ENCODE measurements at regions not wholly inside any gene's neighbourhood (a gene's known extent, or its start where the extent isn't known, plus 50 kb on each side); places are given as distances from the start of the nearest gene placed in this dataset.

- no peak for TF ChIP-seq CTCF (IDR thresholded peaks at IDR 0.05; ENCODE audit: low read depth, low read length, poor library complexity, severe bottlenecking)
- TF ChIP-seq EZH2phosphoT487 (IDR thresholded peaks at IDR 0.05; ENCODE audit: borderline replicate concordance, low read length), result no peak
Measured at GRCh38 chr3:164526250-164526649, 552.0 kb downstream of the SI start.

All from DOHH2 (cell line).